ENCODE measurements at regions not wholly inside any gene's neighbourhood (a gene's known extent, or its start where the extent isn't known, plus 50 kb on each side); places are given as distances from the start of the nearest gene placed in this dataset.
A peak's percentile ranks its signal among the peaks of the same experiment; 100 is the strongest.

DNA sequence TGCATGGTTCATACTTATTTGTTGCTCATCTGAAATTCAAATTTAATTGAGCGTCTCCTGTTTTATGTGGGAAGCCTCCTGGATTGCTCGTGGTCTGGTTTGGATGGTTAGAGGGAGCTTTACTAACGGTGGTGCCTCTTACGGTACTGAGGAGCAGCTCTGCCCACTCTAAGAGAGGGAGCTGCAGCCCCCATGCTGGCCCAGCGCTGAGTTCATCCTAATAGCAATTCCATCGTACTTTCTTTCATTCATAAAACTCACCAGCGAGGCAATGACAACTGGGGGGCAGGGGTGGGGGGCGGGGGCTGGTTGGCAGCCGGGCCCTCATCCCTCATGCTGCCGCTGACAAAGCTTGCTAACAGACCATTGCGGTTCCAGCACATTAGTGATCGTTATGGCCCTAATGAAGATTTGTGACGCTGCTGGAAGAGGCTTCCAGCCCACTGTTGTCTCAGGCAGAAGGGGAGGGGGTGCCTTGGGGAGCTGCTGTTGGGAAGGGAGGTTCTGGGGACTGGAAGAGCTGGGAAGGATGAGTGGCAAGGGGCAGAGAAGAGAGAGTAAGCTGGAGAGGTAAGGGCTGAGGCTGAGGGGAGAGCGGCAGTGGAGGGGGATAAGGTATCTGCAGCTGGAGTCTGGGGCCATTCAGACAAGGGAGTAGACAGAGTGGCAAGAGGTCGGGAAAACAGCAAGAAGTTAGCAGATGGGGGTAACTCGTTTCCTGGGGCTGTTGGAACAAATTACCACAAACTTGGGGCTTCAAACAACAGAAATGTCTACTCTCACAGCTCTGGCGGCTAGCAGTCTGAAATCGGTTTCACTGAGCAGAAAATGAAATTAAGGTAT is 238.1 kb downstream of the LPIN1 start:
- no peak overlapping the region for H3K4me3 ChIP-seq (ENCODE audit: low read depth, low read length)

DNA sequence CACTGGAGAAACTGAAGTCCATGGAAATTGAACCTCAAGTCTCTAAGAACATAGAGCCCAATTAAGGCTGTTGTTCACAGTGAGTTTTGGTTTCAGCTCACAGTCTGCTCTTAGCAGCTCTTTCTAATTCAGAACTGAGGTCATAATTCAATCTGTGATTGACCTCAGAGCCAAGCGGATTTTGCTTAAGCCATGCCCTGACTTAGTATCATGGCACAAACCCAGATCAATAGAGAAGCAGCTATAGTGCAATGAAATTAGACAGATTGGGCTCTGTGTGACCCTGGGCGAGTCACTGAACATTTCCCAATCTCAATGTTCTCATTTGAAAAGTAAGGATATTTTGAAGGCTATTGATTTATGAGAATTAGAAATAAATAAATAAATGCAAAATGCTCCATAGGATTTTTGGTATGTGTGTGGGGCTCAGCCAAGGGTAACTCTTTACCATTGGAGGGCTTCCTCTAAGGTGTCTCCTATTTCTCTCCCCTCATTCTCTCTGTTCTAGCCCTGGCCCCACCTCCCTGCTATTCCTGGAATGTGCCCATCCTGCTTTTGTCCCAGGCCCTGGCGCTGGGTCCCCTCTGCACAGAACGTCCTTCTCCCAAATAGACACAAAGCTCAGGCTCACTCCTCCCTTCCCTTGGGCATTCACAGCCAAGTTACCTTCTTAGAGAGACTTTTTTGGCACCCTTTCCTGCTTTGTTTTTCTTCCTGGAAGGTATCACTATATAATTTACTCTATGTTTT is 239.6 kb downstream of the LPIN1 start:
- no peak for DNase-seq (ENCODE audit: low read depth)
- no peak overlapping the region for H3K4me3 ChIP-seq (ENCODE audit: low read depth, low read length)

More for the DNA sequence above, 238.1 kb downstream of the LPIN1 start:
- DNase-seq (ENCODE audit: low read depth), result no peak

DNA sequence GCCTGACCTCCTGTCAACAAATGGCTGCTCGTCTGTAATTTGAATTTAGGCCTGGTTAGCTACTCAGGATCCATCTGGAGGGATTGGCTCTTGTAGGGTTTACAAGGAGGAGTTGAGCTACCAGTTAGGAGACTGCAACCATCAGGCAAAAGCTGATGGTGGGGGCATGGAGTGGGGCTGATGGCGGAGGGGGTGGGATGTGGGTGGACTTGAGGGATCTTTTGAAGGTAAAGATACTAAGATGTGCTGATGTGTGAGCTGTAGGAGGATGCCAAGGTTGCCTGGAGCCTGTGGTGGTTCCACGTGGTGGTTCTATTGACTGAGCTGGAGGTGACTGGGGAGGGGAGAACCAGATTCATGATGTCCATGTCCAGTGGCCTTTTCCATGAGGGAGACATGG is 240.7 kb downstream of the LPIN1 start:
- DNase-seq (ENCODE audit: low read depth), result no peak
- no peak overlapping the region for H3K4me3 ChIP-seq (ENCODE audit: low read depth, low read length)

DNA sequence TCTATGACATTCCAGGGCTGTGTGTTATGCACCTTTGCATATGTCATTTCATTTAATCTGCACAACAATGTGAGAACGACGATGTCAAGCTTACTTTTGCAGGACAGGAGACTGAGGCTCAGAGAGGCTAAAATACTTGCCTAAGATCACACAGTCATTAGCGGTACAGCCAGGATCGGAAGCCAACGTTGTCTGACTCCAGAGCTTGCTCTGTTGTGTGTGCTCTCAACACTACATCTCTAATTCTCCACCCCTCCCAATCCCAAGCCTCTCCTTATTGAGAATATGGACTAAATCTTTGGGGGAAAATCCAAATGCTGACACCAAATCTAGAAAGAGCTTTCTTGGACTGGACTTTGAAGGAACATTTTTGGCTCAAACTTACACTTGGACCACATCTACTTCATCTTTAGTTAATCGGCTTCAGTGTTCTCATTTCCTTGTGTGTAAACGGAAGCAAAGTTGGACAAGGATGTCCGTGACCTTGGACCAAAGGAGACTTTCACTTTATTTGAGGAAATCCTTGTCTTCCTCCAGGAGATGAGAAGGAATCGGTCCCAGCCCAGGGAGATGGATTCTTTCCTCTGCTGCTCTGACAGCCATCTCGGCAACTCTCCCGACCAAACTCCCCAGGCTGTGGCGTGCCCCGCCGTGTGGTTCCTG is 242.4 kb downstream of the LPIN1 start:
- no peak overlapping the region for H3K4me3 ChIP-seq (ENCODE audit: low read depth, low read length)
- DNase-seq (ENCODE audit: low read depth), result no peak

DNA sequence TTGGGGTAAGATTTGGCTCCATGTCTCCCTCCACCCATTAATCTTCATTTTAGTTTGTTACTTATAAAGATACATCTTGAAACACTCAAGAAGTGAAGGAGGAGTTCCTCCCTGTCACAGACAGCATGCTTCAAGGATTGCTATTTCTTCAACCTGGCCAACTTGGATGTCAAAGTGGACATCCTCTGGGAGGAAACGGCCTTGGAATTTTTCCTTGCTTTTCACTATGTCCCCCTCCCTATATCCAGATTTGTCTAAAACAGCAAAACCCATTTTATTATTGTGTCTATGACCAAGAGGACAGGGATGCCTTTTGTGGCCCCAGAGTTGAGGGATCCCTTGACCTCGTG is 242.9 kb downstream of the LPIN1 start:
- DNase-seq (ENCODE audit: low read depth), result no peak

DNA sequence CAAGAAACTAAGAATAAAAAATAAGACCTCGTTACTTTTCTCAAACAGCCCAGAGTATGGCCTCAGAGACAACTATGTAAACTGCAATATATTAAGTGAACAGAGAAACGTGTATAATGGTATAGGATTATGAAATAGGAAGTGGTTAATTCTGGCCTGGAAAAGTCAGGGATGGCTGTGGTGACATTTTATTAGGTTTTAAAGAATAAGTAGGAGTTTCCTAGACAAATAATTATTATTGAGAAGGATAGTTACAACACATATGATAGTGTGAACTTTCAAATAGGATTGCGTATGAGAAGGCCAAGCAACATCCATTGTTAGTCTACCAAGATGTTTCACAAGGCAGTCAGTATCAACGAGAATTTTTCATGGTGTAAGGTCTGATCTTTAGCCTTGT is 244.1 kb downstream of the LPIN1 start:
- DNase-seq (ENCODE audit: low read depth), result no peak
- H3K4me3 ChIP-seq (ENCODE audit: low read depth, low read length), result no peak overlapping the region

More for the DNA sequence above, 242.9 kb downstream of the LPIN1 start:
- H3K4me3 ChIP-seq (ENCODE audit: low read depth, low read length), result no peak overlapping the region

DNA sequence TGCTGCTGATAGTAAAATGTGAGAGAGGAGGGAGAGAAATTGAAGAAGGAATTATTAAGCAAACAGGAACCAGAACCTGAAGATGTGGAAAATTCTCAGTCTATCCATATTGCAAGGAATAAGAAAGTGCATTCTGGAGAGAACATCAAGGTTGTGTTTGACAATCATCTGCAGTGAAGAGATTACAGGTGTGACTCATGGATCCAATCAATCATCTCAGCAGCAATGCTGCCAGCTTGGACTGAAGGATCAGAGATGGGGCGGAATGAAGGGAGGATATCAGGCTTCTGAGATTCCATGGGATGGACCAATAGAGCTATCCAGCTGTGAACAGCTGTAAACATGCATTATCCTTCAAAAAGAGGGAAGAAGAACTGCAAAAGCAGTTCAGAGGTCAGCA is 247.3 kb downstream of the LPIN1 start:
- no peak overlapping the region for H3K4me3 ChIP-seq (ENCODE audit: low read depth, low read length)

DNA sequence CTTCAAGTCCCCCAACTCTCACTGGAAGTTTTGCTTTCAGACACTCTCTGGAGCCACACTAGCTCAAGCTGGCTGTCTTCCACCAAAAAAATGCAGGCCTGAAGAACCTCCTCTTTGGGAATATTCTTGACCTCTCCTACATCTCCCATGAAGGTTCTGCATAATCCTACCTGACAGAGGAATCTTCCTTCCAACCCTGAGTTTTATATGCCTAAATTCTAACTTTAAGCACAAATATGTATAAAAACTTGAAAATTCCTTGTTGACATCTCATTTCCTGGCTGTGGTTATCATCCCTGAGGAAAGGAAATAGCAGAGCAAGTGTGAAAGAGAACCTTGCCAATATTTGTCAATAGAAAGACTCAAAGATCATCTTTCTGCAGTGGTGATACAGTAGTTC is 249.0 kb downstream of the LPIN1 start:
- no peak overlapping the region for H3K4me3 ChIP-seq (ENCODE audit: low read depth, low read length)
- DNase-seq (ENCODE audit: low read depth), result no peak

More for the DNA sequence above, 247.3 kb downstream of the LPIN1 start:
- no peak for DNase-seq (ENCODE audit: low read depth)

DNA sequence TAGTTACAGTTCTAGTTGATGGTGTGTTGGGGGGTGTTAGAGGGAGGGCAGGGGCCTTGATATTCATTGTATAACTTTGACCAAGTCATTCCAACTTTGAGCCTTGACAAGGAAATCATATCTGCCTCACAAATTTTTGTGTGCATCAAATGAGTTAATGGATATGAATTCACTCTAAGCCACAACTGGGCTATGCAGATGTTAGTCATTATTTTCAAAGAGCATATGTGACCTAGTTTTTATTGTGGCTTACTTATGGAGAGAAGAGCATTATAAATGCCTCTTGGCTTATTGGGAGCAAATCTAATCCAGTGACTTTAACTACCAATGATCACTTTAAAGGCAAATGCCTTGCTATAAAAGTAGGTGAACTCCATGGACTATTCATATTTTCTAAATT is 250.2 kb downstream of the LPIN1 start:
- no peak overlapping the region for H3K4me3 ChIP-seq (ENCODE audit: low read depth, low read length)
- no peak for DNase-seq (ENCODE audit: low read depth)

DNA sequence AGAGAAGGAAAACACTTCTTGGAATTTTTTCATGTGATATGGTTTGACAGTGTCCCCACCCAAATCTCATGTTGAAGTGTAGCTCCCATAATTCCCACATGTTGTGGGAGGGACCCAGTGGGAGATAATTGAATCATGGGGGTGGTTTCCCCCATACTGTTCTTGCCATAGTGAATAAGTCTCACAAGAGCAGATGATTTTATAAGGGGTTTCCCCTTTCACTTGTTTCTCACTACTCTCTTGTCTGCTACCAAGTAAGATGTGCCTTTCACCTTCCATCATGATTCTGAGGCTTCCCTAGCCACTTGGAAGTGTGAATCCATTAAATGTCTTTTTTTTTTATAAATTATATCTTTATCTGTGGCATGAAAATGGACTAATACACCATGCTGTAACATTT is 250.7 kb downstream of the LPIN1 start:
- DNase-seq (ENCODE audit: low read depth), result no peak

DNA sequence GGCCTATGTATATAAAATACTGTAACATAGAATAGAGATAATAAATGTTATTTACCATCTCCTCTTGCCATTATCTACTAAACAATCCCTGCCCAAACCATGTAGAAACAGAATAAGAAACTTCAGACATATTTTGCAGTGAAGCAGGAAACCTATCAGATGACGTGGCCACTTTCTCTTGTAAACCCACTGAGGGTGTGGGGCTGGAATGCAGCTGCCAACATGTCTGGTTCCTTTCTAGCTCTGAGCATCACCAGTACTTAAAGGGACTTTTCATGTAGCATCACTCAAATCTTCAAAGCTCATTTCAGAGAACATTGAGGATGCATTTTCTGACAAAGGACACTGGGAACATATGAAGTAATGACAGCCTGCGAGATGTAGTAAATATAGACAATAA is 251.8 kb downstream of the LPIN1 start:
- no peak for DNase-seq (ENCODE audit: low read depth)
- no peak overlapping the region for H3K4me3 ChIP-seq (ENCODE audit: low read depth, low read length)

More for the DNA sequence above, 250.7 kb downstream of the LPIN1 start:
- no peak overlapping the region for H3K4me3 ChIP-seq (ENCODE audit: low read depth, low read length)

DNA sequence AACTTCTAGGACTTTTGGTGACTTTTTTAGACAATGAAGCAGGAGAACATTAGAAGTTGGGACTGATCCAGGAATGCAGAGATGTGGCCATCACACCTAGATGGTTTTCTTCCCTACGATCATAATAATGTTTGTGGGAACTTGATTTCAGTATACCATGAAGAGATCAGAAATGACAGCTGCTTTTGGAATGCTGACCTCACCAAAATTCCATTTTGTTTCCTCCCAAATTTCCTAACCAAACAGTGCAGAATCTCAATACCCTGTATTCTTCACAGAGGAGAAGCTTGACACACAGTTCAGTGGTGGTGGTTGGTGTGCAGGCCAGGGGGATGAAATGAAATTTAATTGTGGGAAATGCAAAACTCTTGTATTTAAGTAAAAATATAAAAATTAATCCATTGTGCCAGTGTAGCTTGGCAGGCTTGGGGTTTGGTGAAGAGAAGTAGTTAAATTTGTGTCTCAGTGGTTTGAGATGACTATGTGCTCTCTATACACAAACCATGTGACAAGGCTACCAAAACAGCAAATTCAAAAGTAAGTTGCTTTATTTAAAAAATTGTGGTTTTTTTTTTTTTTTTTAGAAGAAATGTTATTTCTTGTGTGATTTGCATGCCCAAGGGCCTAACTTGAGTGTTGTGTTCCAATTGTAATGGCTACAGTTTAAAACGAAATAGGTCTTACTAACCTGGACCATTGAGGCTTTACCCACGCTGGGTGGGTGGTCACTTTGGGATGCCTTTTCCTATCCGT is 252.4 kb downstream of the LPIN1 start:
- no peak for DNase-seq (ENCODE audit: low read depth)
- H3K4me3 ChIP-seq (ENCODE audit: low read depth, low read length), result no peak overlapping the region

DNA sequence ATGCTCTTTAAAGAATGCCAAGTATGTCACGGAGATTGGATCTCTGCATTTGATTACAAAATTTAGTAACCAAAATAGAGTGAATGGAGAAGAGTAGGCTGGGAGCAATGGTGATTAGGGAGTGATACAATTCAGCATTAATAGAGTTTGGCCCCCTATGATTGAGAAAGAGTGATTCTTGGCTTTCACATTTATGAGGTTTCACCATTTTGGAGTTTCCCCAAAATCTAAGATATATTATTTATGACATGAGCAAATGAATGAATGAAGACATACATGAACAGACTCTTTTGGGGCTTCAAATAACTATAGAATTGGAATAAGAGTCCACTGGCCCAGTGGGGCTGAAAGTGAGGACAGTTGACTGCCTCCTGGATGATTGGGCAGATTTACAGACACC is 255.2 kb downstream of the LPIN1 start:
- no peak overlapping the region for H3K4me3 ChIP-seq (ENCODE audit: low read depth, low read length)
- DNase-seq (ENCODE audit: low read depth), result no peak

DNA sequence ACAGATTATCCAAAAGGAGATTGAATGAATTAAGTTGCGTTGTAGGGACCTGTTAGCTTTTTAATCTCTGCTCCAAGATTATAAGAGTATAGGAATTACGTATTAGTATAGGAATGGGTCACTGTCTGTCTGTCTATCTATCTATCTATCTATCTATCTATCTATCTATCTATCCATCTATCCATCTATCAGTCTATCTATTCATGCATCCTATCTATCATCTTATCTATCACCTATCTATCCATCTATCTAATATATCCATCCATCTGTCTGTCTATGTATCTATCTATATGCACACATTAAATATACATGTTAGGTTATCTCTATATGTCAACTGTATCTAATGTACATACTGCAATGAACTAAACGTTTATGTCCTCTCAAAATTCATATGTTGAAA is 255.8 kb downstream of the LPIN1 start:
- no peak overlapping the region for H3K4me3 ChIP-seq (ENCODE audit: low read depth, low read length)
- DNase-seq (ENCODE audit: low read depth), result no peak

DNA sequence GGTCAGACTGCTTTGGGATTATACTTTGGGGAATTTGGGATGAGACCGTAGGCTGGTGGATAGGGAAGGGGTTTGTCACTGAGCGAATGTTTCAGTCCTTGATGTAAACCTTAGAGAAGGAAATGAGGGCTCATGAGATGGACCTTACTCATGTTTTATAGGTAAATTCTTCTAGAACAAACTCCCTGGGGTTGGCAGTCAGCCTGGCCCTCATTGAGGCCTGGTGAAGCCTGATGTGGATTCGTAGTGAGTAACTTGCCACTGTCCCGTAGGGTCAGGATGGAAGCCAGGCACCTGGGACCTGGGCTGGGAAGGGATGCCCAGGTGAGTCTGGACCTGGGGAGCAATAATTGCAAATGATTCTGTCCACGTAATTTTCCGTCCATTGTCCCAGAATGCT is 258.3 kb downstream of the LPIN1 start:
- no peak for DNase-seq (ENCODE audit: low read depth)

DNA sequence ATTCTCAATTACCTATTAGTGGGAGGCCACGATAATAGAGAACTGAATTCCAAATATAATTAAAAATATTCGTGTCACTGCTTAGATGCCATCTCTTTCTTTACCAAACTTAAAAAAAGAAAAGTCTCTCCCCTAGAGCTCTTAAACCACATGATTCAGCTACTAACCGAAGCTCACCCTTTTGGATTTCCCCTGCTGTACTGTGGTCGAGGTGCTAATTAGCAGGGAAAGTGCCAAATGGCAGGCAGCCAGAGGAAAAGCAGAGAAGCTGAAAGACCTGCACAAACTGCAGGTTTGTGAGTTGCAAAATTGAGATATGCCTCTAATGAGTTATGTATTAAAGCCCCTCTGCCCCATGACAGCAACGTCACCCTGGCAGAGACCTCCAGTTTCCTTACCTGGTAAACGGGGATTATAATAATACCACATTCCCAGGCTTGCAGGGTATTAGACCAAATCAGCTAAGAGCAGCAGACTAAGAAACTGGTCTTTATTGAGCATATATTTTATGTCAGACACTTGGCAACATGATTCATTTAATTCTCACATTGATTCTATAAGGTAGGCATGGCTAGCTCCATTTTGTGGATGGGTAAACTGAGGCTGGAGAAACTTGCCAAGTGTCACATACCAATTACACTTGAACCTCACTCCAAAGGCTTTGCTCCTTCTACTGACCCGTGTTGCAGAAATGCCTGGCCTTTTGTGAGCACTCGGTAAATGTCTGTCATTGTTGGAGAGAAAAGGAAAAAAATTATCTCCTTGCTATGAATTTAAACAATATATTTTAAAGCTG is 259.7 kb downstream of the LPIN1 start:
- no peak overlapping the region for H3K4me3 ChIP-seq (ENCODE audit: low read depth, low read length)
- DNase-seq (ENCODE audit: low read depth), result peak; percentile 26

More for the DNA sequence above, 258.3 kb downstream of the LPIN1 start:
- H3K4me3 ChIP-seq (ENCODE audit: low read depth, low read length), result no peak overlapping the region

DNA sequence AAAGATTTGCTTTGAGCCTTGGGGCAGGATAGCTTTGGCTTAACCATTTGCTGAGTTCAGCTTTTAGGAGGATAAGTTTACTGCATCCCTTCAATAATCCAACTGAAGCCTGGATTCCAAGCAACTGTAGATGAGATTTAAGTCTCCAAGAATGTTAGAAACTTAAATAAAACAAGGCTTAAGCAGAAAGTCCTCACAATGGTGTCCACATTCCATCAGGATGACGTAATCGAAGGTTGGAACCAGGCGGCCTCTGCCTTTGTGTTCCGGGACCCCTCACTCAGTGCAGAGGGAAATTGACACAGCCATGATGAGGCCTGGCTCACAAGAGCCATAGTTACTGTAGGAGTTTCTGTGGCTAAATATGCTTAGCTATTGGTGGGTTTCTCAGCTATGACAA is 260.4 kb downstream of the LPIN1 start:
- H3K4me3 ChIP-seq (ENCODE audit: low read depth, low read length), result no peak overlapping the region
- DNase-seq (ENCODE audit: low read depth), result no peak

DNA sequence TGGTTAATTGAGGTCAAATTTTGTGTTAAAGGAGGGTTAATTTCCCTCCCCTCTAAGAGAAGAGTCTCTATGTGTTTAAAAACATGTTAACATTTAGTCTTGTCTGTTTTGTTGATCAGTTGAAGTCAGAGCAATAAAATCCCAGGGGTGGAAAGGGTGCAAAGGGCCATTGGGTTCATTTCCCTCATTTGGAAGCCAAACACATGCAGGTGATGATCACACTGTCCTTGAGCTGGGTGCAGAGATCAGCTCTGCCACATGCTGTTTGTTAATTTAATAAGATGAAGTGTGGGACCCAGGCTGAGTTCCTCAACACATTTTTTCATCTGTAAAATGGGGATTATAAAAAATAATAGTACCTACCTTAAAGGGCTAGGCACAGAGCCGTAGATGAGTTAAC is 260.9 kb downstream of the LPIN1 start:
- H3K4me3 ChIP-seq (ENCODE audit: low read depth, low read length), result no peak overlapping the region
- no peak for DNase-seq (ENCODE audit: low read depth)
